OCI-LY7 (cell line): ENCODE measurements at regions not wholly inside any gene's neighbourhood (a gene's known extent, or its start where the extent isn't known, plus 50 kb on each side); places are given as distances from the start of the nearest gene placed in this dataset.

Experiments
- BruUV-seq: library from RNA; stranded (reverse); fragments of 400-500 nt; replicated peaks from 2 replicates; lab custom pipeline; 2021; lab: Mats Ljungman, UMichigan
- CTCF ChIA-PET: fragments of 300-600 bp; sonication (Branson Sonifier 250); formaldehyde crosslinking; loops from one replicate; lab custom pipeline; 2022; ENCODE audit warnings: antibody characterized with exemption; ENCODE audit not compliant: unreplicated experiment; lab: Charles Lee
- POLR2A ChIA-PET: fragments of 300-600 bp; sonication (Branson Sonifier 250); formaldehyde crosslinking; loops from one replicate; lab custom pipeline; 2022; ENCODE audit warnings: antibody characterized with exemption; lab: Charles Lee
- DNase-seq: peaks from one replicate; pipeline ENCODE4 v3.0.0-alpha.2; 2015; ENCODE audit warnings: low spot score
- H2AFZ ChIP-seq: fragments of 200-600 bp; sonication (generic), shearing (Covaris generic); 2 replicates; pipeline ENCODE4 v1.6.1; 2014; ENCODE audit warnings: mild to moderate bottlenecking, antibody characterized with exemption, low read length, moderate library complexity
- H3K27ac ChIP-seq: fragments of 200-600 bp; sonication (generic); 2 replicates; pipeline ENCODE4 v1.5.1; 2014; ENCODE audit warnings: mixed run types, low read depth, mild to moderate bottlenecking, moderate library complexity, low read length, inconsistent platforms; ENCODE audit not compliant: poor library complexity, severe bottlenecking
- H3K36me3 ChIP-seq: fragments of 200-600 bp; sonication (generic); 2 replicates; pipeline ENCODE4 v1.6.1; 2014; ENCODE audit warnings: mild to moderate bottlenecking, antibody characterized with exemption, low read length, moderate library complexity, mixed read lengths; ENCODE audit not compliant: insufficient read depth
- H3K4me1 ChIP-seq: fragments of 200-600 bp; sonication (generic); 2 replicates; pipeline ENCODE4 v1.5.1; 2014; ENCODE audit warnings: mild to moderate bottlenecking, low read length; ENCODE audit not compliant: insufficient read depth, poor library complexity, severe bottlenecking
- H3K4me2 ChIP-seq: fragments of 200-600 bp; sonication (generic); 2 replicates; pipeline ENCODE4 v1.6.1; 2014; ENCODE audit warnings: mild to moderate bottlenecking, low read length
- H3K4me3 ChIP-seq: fragments of 200-600 bp; sonication (generic); 2 replicates; pipeline ENCODE4 v1.5.1; 2014; ENCODE audit warnings: mild to moderate bottlenecking, low read depth, low read length; ENCODE audit not compliant: poor library complexity, severe bottlenecking
- H3K79me2 ChIP-seq: fragments of 200-600 bp; sonication (generic); 2 replicates; pipeline ENCODE4 v1.6.1; 2016; ENCODE audit warnings: low read depth, mild to moderate bottlenecking, low read length, moderate library complexity, mixed read lengths; ENCODE audit not compliant: insufficient read depth
- H3K9me2 ChIP-seq: fragments of 200-600 bp; sonication (generic); 2 replicates; pipeline ENCODE4 v1.6.1; 2016; ENCODE audit warnings: mild to moderate bottlenecking, low read length, mixed read lengths; ENCODE audit not compliant: insufficient read depth
- H3K9me3 ChIP-seq: fragments of 200-600 bp; sonication (generic); 2 replicates; pipeline ENCODE4 v1.6.1; 2014; ENCODE audit warnings: mild to moderate bottlenecking, mixed run types, low read length, mixed read lengths
- H4K20me1 ChIP-seq: fragments of 200-600 bp; sonication (generic); 2 replicates; pipeline ENCODE4 v1.6.1; 2014; ENCODE audit warnings: mild to moderate bottlenecking, antibody characterized with exemption, low read length, moderate library complexity, mixed read lengths; ENCODE audit not compliant: insufficient read depth
- CTCF ChIP-seq: fragments of 200-600 bp; sonication (generic); conservative IDR thresholded peaks from 2 replicates; pipeline ENCODE4 v1.5.1; 2014; ENCODE audit warnings: mild to moderate bottlenecking, antibody characterized with exemption, low read length, moderate library complexity, mixed read lengths
- EZH2phosphoT487 ChIP-seq: fragments of 200-600 bp; sonication (generic); IDR thresholded peaks from 2 replicates; pipeline ENCODE4 v1.6.1; 2018; ENCODE audit warnings: low read depth, borderline replicate concordance, mild to moderate bottlenecking, mixed run types, antibody characterized with exemption, low read length, moderate library complexity, mixed read lengths
- intact Hi-C: fragments of 100-400 bp; cut with micrococcal nuclease; formaldehyde crosslinking; loops from one replicate; pipeline ENCODE4 v1.10.0; 2022; ENCODE audit not compliant: unreplicated experiment

DNA sequence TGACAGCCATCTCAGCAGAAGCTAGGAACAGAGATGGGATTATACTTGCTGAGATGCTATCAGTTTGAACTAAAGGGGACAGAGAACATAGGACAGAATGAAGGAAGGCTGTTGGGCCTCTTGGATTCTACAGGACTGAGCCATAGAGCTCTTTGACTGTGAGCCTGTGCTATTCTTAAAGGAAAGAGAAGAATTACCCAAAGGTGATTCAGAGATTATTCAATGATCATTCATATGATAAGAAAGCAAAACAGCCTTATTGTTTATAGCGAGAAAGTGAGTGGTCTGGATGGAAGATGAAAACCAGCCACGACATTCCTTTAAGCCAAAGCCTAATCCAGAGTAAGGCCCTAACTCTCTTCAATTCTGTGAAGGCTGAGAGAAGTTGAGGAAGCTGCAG, 69.7 kb upstream of the NEUROD6 start:
- no peak for DNase-seq
- H3K4me3 ChIP-seq, result no peak overlapping the region
- H3K4me1 ChIP-seq, result no peaks in the 10 kb centered on the region
- H4K20me1 ChIP-seq, result no peaks in the 10 kb centered on the region
- no peak overlapping the region for H3K4me2 ChIP-seq
- H3K9me3 ChIP-seq, result no peaks in the 10 kb centered on the region
- no peak overlapping the region for H3K27ac ChIP-seq
- no peaks in the 10 kb centered on the region for H3K79me2 ChIP-seq
- peaks cover 3% of the 10 kb centered on the region; the same call in 1 of the 2 replicates for H3K9me2 ChIP-seq
- intact Hi-C loops, result no loop called here
- ChIA-PET POLR2A (no interaction called here), CTCF (no interaction called here)
- H2AFZ ChIP-seq, result no peak overlapping the region
- TF ChIP-seq CTCF, result no peak
- H3K36me3 ChIP-seq, result no peaks in the 10 kb centered on the region
- no TSS peak for BruUV-seq

DNA sequence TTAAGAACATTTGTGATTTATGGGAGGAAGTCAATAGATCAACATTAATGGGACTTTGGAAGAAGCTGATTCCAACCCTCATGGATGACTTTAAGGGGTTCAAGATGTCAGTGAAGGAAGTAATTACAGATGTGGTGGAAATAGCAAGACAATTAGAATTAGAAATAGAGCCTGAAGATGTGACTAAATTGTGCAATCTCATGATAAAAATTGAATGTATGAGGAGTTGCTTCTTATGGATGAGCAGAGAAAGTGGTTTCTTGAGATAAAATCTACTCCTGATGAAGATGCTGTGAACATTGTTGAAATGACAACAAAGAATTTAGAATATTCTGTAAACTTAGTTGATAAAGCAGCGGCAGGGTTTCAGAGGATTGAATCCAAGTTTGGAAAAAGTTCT, 70.9 kb upstream of the NEUROD6 start:
- POLR2A ChIA-PET, result interaction anchor here (0.7 kb wide), 1 partner anchor 11 kb away, joined by 3 read pairs; no protein-coding TSS in a partner anchor
- Histone ChIP-seq H3K4me2 (no peak overlapping the region), H3K4me3 (no peak overlapping the region), H3K9me3 (no peaks in the 10 kb centered on the region), H3K9me2 (peaks cover 3% of the 10 kb centered on the region; the same call in 1 of the 2 replicates), H3K4me1 (no peaks in the 10 kb centered on the region), H4K20me1 (no peaks in the 10 kb centered on the region), H2AFZ (no peak overlapping the region), H3K27ac (no peak overlapping the region), H3K36me3 (no peaks in the 10 kb centered on the region), H3K79me2 (no peaks in the 10 kb centered on the region)
- TF ChIP-seq EZH2phosphoT487 (no peak), CTCF (no peak)
- no TSS peak for BruUV-seq
- CTCF ChIA-PET, result no interaction called here
- intact Hi-C loops, result no loop called here
- no peak for DNase-seq

DNA sequence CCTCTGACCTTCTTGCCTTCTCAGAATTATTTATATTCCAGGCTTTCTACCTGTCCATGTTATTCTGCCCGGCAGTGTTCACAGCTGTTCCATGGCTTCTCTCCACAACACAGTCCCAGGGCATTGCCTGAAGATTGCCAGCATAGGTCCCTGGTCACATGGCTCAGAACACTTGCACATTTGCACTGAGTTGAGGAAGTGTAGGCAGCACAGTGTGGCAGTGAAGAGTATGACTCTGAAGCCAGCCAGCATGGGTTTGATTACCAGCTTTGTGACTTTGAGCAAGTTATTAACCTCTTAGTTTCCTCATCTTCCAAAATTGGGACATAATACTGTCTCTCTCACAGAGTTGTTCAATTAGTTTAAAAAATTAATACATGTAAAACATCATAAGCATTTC, 73.2 kb upstream of the NEUROD6 start:
- Histone ChIP-seq H4K20me1 (no peaks in the 10 kb centered on the region), H3K9me2 (no peaks in the 10 kb centered on the region), H3K4me1 (no peaks in the 10 kb centered on the region), H3K9me3 (no peaks in the 10 kb centered on the region), H3K36me3 (no peaks in the 10 kb centered on the region), H3K79me2 (no peaks in the 10 kb centered on the region), H3K4me3 (no peak overlapping the region), H3K4me2 (no peak overlapping the region), H2AFZ (no peak overlapping the region), H3K27ac (no peak overlapping the region)
- POLR2A ChIA-PET, result no interaction called here
- CTCF ChIA-PET, result no interaction called here
- TF ChIP-seq EZH2phosphoT487, result no peak
- no peak for TF ChIP-seq CTCF
- no peak for DNase-seq
- no TSS peak for BruUV-seq
- intact Hi-C loops, result no loop called here
